K562 (cell line): ENCODE measurements at regions not wholly inside any gene's neighbourhood (a gene's known extent, or its start where the extent isn't known, plus 50 kb on each side); places are given as distances from the start of the nearest gene placed in this dataset.

Experiments used
- ATAC-seq: fragments of 200-7000 bp; cut with Tn5 transposase; 3 replicates; pipeline ENCODE4 v1.9.1; 2020; ENCODE audit warnings: moderate library complexity
- BruUV-seq: library from RNA; stranded (reverse); fragments of 400-500 nt; replicated peaks from 2 replicates; lab custom pipeline; 2021; lab: Mats Ljungman, UMichigan
- CTCF ChIA-PET: fragments of 300-600 bp; formaldehyde crosslinking; extraction: SDS; loops from one replicate; lab custom pipeline; 2021; ENCODE audit warnings: low intra/inter-chr PET ratio; lab: Yijun Ruan, JAX
- POLR2A ChIA-PET: fragments of 300-600, 350-650 bp; sonication (Branson Sonifier 250); formaldehyde crosslinking; extraction: SDS; loops from one replicate; lab custom pipeline; 2021; ENCODE audit warnings: antibody characterized with exemption, inconsistent platforms; lab: Yijun Ruan, JAX
- DNase-seq, 4 experiments: peaks; one replicate each; pipeline versions ENCODE4 v3.0.0 to v3.0.0-alpha.2; 2011 to 2018; ENCODE audit warnings: low spot score in 3 of 4, mixed read lengths in 3 of 4; ENCODE audit errors: extremely low read depth in 1 of 4
- FAIRE-seq: peaks from 2 replicates; lab custom pipeline; 2011; peaks lifted over from hg19 to GRCh38; lab: Jason Lieb, UNC
- H2AFZ ChIP-seq: 2 replicates; pipeline ENCODE4 v1.6.0; 2011; ENCODE audit warnings: low read depth, low read length, control low read depth, inconsistent platforms
- H3K27ac ChIP-seq: fragments of 200-600 bp; 3 replicates; pipeline ENCODE4 v1.8.0; 2011; ENCODE audit warnings: low read depth, mild to moderate bottlenecking, control low read depth, inconsistent platforms, low read length, moderate library complexity, mixed read lengths; ENCODE audit errors: extremely low read depth
- H3K27me3 ChIP-seq, 2 experiments: fragments of 300-600 bp in 1 of 2; 2 replicates in 1 of 2; 3 replicates in 1 of 2; pipeline versions ENCODE4 v1.6.0 to v1.8.0; 2011; ENCODE audit warnings: inconsistent platforms in 2 of 2, low read length in 2 of 2, mild to moderate bottlenecking in 1 of 2, mixed read lengths in 1 of 2, moderate library complexity in 1 of 2; ENCODE audit not compliant: control insufficient read depth in 2 of 2, insufficient read depth in 2 of 2
- H3K36me3 ChIP-seq: fragments of 300-600 bp; 3 replicates; pipeline ENCODE4 v1.8.0; 2011; ENCODE audit warnings: mild to moderate bottlenecking, low read length, inconsistent platforms; ENCODE audit not compliant: control insufficient read depth, insufficient read depth
- H3K4me1 ChIP-seq, 2 experiments: fragments of 200-600 bp in 1 of 2; replicated peaks in 1 of 2; 2 replicates in 1 of 2; 3 replicates in 1 of 2; pipeline versions ENCODE4 v1.5.1 to v1.8.0; 2011; ENCODE audit warnings: inconsistent platforms in 2 of 2, low read length in 2 of 2, mild to moderate bottlenecking in 1 of 2, mixed read lengths in 1 of 2, moderate library complexity in 1 of 2; ENCODE audit not compliant: control insufficient read depth in 2 of 2, insufficient read depth in 2 of 2
- H3K4me2 ChIP-seq: 2 replicates; pipeline ENCODE4 v1.6.1; 2011; ENCODE audit warnings: low read length, control low read depth, inconsistent platforms, mixed read lengths; ENCODE audit not compliant: insufficient read depth
- H3K4me3 ChIP-seq: fragments of 200-600 bp; sonication (generic), shearing (Covaris generic); 2 replicates; pipeline ENCODE4 v1.5.1; 2016; ENCODE audit warnings: control low read depth, inconsistent platforms
- H3K79me2 ChIP-seq: fragments of 200-600 bp; 3 replicates; pipeline ENCODE4 v1.8.0; 2011; ENCODE audit warnings: low read length, inconsistent platforms; ENCODE audit not compliant: control insufficient read depth, insufficient read depth
- H3K9ac ChIP-seq, 2 experiments: 2 replicates each; pipeline versions ENCODE4 v1.6.0 to v1.6.1; 2011; ENCODE audit warnings: low read depth in 2 of 2, low read length in 2 of 2, control low read depth in 1 of 2, inconsistent platforms in 1 of 2, mild to moderate bottlenecking in 1 of 2, mixed read lengths in 1 of 2; ENCODE audit not compliant: insufficient read depth in 1 of 2
- H3K9me1 ChIP-seq: one replicate; pipeline ENCODE4 v1.6.0; 2011; ENCODE audit warnings: inconsistent platforms, mild to moderate bottlenecking, low read length, moderate library complexity; ENCODE audit not compliant: control insufficient read depth, insufficient read depth
- H3K9me3 ChIP-seq: replicated peaks from 2 replicates; pipeline ENCODE4 v1.5.1; 2011; ENCODE audit warnings: low read depth, low read length, inconsistent platforms; ENCODE audit not compliant: control insufficient read depth, insufficient read depth
- H4K20me1 ChIP-seq: replicated peaks from 2 replicates; pipeline ENCODE4 v1.6.1; 2011; ENCODE audit warnings: low read length, inconsistent platforms, mixed read lengths; ENCODE audit not compliant: control insufficient read depth, insufficient read depth
- AFF1 ChIP-seq, 2 experiments: fragments of 450-650 bp; IDR thresholded peaks; 2 replicates each; pipeline ENCODE4 v1.6.1; 2018; ENCODE audit warnings: mild to moderate bottlenecking in 2 of 2, low read depth in 1 of 2; ENCODE audit not compliant: partially characterized antibody in 2 of 2
- BACH1 ChIP-seq: fragments of 200-800 bp; sonication (Bioruptor generic); IDR thresholded peaks from 2 replicates; pipeline ENCODE4 v1.6.1; 2016; ENCODE audit warnings: missing genetic modification characterization, missing compliant biosample characterization
- DDX20 ChIP-seq: fragments of 450-650 bp; IDR thresholded peaks from 2 replicates; pipeline ENCODE4 v1.6.1; 2016; ENCODE audit warnings: missing genetic modification characterization, low read depth, mild to moderate bottlenecking, missing compliant biosample characterization, moderate library complexity
- FOSL1 ChIP-seq: fragments of 200-800 bp; sonication (Bioruptor generic); conservative IDR thresholded peaks from 2 replicates; pipeline ENCODE4 v1.6.1; 2016; ENCODE audit warnings: missing genetic modification characterization, missing compliant biosample characterization
- NCOR1 ChIP-seq: fragments of 450-650 bp; IDR thresholded peaks from 2 replicates; pipeline ENCODE4 v1.6.1; 2016; ENCODE audit warnings: mild to moderate bottlenecking, moderate library complexity
- NRF1 ChIP-seq, 2 experiments: fragments of 450-650 bp; IDR thresholded peaks in 1 of 2; conservative IDR thresholded peaks in 1 of 2; 2 replicates each; pipeline ENCODE4 v1.6.1; 2014; ENCODE audit warnings: mild to moderate bottlenecking in 2 of 2
- NUFIP1 ChIP-seq: fragments of 450-650 bp; IDR thresholded peaks from 2 replicates; pipeline ENCODE4 v1.6.1; 2018; ENCODE audit not compliant: partially characterized antibody
- RFX5 ChIP-seq: IDR thresholded peaks from 2 replicates; pipeline ENCODE4 v1.6.1; 2011; ENCODE audit warnings: low read depth, mild to moderate bottlenecking, improper control_type of control experiment, low read length
- SLC30A9 ChIP-seq: fragments of 250-450 bp; sonication (Bioruptor Pico); IDR thresholded peaks from 2 replicates; pipeline ENCODE4 v1.8.0; 2022; ENCODE audit warnings: mild to moderate bottlenecking, moderate library complexity
- SMAD2 ChIP-seq: fragments of 150-350 bp; IDR thresholded peaks from 2 replicates; pipeline ENCODE4 v1.6.1; 2014; ENCODE audit warnings: low read depth, mild to moderate bottlenecking, low read length
- ZBTB9 ChIP-seq: fragments of 450-650 bp; formaldehyde crosslinking; IDR thresholded peaks from 2 replicates; pipeline ENCODE4 v1.4.0; 2020; ENCODE audit warnings: mild to moderate bottlenecking, moderate library complexity
- ZFP91 ChIP-seq: sonication (generic); formaldehyde crosslinking; IDR thresholded peaks from 2 replicates; pipeline ENCODE4 v1.8.0; 2022; ENCODE audit warnings: mild to moderate bottlenecking, missing genetic modification reagents
- ZNF134 ChIP-seq: fragments of 250-450 bp; sonication (Bioruptor Pico); conservative IDR thresholded peaks from 2 replicates; pipeline ENCODE4 v1.4.0; 2020
- ZNF146 ChIP-seq: IDR thresholded peaks from one replicate; pipeline ENCODE4 v1.6.1; 2018; ENCODE audit warnings: missing compliant biosample characterization; ENCODE audit not compliant: unreplicated experiment
- ZNF263 ChIP-seq: sonication (generic); formaldehyde crosslinking; IDR thresholded peaks from 2 replicates; pipeline ENCODE4 v1.8.0; 2022; ENCODE audit warnings: mild to moderate bottlenecking, missing genetic modification reagents, borderline replicate concordance
- ZNF277 ChIP-seq: fragments of 250-450 bp; sonication (Bioruptor Pico); IDR thresholded peaks from 2 replicates; pipeline ENCODE4 v1.8.0; 2022; ENCODE audit warnings: inconsistent platforms, mild to moderate bottlenecking, moderate library complexity, borderline replicate concordance
- WGBS: fragments of 100-300 bp; shearing (Covaris generic); methylation state at CpG from one replicate; pipeline ENCODE4 v1.1.6; 2016; ENCODE audit warnings: low coverage, mixed read lengths; ENCODE audit not compliant: insufficient coverage; ENCODE audit errors: missing lambda C conversion rate; 5-methylcytosine and 5-hydroxymethylcytosine counted together
- in situ Hi-C: fragments of 300-500 bp; cut with MboI; formaldehyde crosslinking; loops from 4 replicates; pipeline ENCODE4 v1.15.0; 2018; ENCODE audit warnings: inconsistent platforms, mixed read lengths
- intact Hi-C: fragments of 100-400 bp; cut with micrococcal nuclease; formaldehyde crosslinking; loops from 2 replicates; pipeline ENCODE4 v1.14.2; 2022

DNA sequence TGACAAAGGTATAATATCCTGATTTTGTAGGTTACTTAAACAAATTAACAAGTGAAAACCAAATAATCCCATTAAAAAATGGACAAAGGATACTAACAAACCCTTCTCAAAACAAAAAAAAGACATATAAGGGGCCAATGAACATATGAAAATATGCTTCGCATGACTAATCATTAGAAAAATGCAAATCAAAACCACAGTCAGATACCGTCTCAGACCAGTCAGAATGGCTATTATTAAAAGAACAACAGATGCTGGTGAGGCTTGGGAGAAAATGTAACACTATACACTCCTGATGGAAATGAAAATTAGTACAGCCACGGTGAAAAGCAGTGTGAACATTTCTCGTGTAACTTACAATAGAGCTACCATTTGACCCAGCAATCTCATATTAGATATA is 1542.2 kb upstream of the CDH9 start:
- no peak for FAIRE-seq
- in situ Hi-C loops (no loop called here), intact Hi-C loops (no loop called here)
- H3K4me1 ChIP-seq: no peaks in the 10 kb centered on the region
- no peak overlapping the region for H3K4me3 ChIP-seq
- CTCF ChIA-PET: no interaction called here
- H3K9ac ChIP-seq: no peak overlapping the region
- H3K4me2 ChIP-seq: no peak overlapping the region
- no peaks in the 10 kb centered on the region for H3K27me3 ChIP-seq
- DNase-seq: no peak
- H3K79me2 ChIP-seq: no peaks in the 10 kb centered on the region
- no peak for ATAC-seq
- no peak overlapping the region for H2AFZ ChIP-seq
- no peaks in the 10 kb centered on the region for H3K9me1 ChIP-seq
- no peaks in the 10 kb centered on the region for H3K9me3 ChIP-seq
- H3K36me3 ChIP-seq: no peaks in the 10 kb centered on the region
- 3% methylated on average over 4 of the region's 4 CpGs for WGBS
- H3K27ac ChIP-seq: no peak overlapping the region
- BruUV-seq: no TSS peak
- POLR2A ChIA-PET: no interaction called here
- H4K20me1 ChIP-seq: no peaks in the 10 kb centered on the region
- no peak for TF ChIP-seq ZFP91 (CRISPR knock-in tag)
- no peak for TF ChIP-seq ZNF263
- TF ChIP-seq BACH1 (tag): no peak
- no peak for TF ChIP-seq NUFIP1
- TF ChIP-seq ZNF134: no peak
- no peak for TF ChIP-seq NCOR1
- TF ChIP-seq RFX5: no peak
- no peak for TF ChIP-seq FOSL1
- TF ChIP-seq DDX20 (tag): no peak
- TF ChIP-seq ZBTB9 (CRISPR knock-in tag): no peak
- no peak for TF ChIP-seq SLC30A9 (CRISPR knock-in tag)
- no peak for TF ChIP-seq SMAD2
- no peak for TF ChIP-seq AFF1 (IDR thresholded peaks at IDR 0.05; ENCODE audit: low read depth in 1 of 2, partially characterized antibody in 2 of 2)
- no peak for TF ChIP-seq NRF1 (conservative IDR thresholded peaks at IDR 0.05 in 1 of 2, IDR thresholded peaks at IDR 0.05 in 1 of 2)
- no peak for TF ChIP-seq ZNF146 (CRISPR knock-in tag)
- TF ChIP-seq ZNF277 (CRISPR knock-in tag): no peak
